Type B pancreatic cell (in vitro differentiated cells): ENCODE measurements at regions not wholly inside any gene's neighbourhood (a gene's known extent, or its start where the extent isn't known, plus 50 kb on each side); places are given as distances from the start of the nearest gene placed in this dataset.

Experiments
- DNase-seq: peaks from one replicate; pipeline ENCODE4 v3.0.0; 2021; ENCODE audit warnings: mixed read lengths; ENCODE audit not compliant: unreplicated experiment; ENCODE audit errors: extremely low spot score
- H3K27ac Mint-ChIP-seq: 2 replicates; pipeline ENCODE4 v1.8.0; 2021; ENCODE audit warnings: mild to moderate bottlenecking, mixed read lengths
- H3K27me3 Mint-ChIP-seq: 2 replicates; pipeline ENCODE4 v1.8.0; 2021; ENCODE audit warnings: mixed read lengths
- H3K36me3 Mint-ChIP-seq: 2 replicates; pipeline ENCODE4 v1.8.0; 2021; ENCODE audit warnings: mixed read lengths
- H3K4me1 Mint-ChIP-seq: one replicate; pipeline ENCODE4 v1.8.0; 2021; ENCODE audit warnings: mixed read lengths; ENCODE audit not compliant: unreplicated experiment
- H3K4me3 Mint-ChIP-seq: 2 replicates; pipeline ENCODE4 v1.8.0; 2021; ENCODE audit warnings: mild to moderate bottlenecking, mixed read lengths
- H3K9me3 Mint-ChIP-seq: 2 replicates; pipeline ENCODE4 v1.8.0; 2021; ENCODE audit warnings: mixed read lengths
- TF ChIP-seq, protein P1 (sequence below): fragments of 200-600 bp; sonication (generic); conservative IDR thresholded peaks from 2 replicates; pipeline ENCODE4 v1.5.0; 2021; ENCODE audit warnings: antibody characterized with exemption, mild to moderate bottlenecking

- no peak for DNase-seq
- Mint-ChIP-seq H3K9me3 (peaks cover 7% of the 10 kb centered on the region), H3K4me1 (peaks cover 13% of the 10 kb centered on the region), H3K4me3 (no peak overlapping the region), H3K27me3 (no peaks in the 10 kb centered on the region), H3K36me3 (no peaks in the 10 kb centered on the region), H3K27ac (peak overlapping the region; percentile 87)
- TF ChIP-seq, protein P1, sequence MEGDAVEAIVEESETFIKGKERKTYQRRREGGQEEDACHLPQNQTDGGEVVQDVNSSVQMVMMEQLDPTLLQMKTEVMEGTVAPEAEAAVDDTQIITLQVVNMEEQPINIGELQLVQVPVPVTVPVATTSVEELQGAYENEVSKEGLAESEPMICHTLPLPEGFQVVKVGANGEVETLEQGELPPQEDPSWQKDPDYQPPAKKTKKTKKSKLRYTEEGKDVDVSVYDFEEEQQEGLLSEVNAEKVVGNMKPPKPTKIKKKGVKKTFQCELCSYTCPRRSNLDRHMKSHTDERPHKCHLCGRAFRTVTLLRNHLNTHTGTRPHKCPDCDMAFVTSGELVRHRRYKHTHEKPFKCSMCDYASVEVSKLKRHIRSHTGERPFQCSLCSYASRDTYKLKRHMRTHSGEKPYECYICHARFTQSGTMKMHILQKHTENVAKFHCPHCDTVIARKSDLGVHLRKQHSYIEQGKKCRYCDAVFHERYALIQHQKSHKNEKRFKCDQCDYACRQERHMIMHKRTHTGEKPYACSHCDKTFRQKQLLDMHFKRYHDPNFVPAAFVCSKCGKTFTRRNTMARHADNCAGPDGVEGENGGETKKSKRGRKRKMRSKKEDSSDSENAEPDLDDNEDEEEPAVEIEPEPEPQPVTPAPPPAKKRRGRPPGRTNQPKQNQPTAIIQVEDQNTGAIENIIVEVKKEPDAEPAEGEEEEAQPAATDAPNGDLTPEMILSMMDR, result no peak
Observed at GRCh38 chr3:106117490-106117858, 248.7 kb upstream of the CBLB start.

GRCh38 chr3:106119614-106120082 lies 250.8 kb upstream of the CBLB start:
- Mint-ChIP-seq H3K4me3 (peak overlapping the region; percentile 14), H3K27ac (peak overlapping the region; percentile 81), H3K4me1 (peaks cover 13% of the 10 kb centered on the region), H3K36me3 (no peaks in the 10 kb centered on the region), H3K27me3 (no peaks in the 10 kb centered on the region), H3K9me3 (peaks cover 7% of the 10 kb centered on the region)
- no peak for DNase-seq
- TF ChIP-seq, protein P1, result no peak

- peaks cover 7% of the 10 kb centered on the region for H3K9me3 Mint-ChIP-seq
- TF ChIP-seq, protein P1, result no peak
- no peak for DNase-seq
- H3K4me3 Mint-ChIP-seq, result no peak overlapping the region
- H3K36me3 Mint-ChIP-seq, result no peaks in the 10 kb centered on the region
- no peaks in the 10 kb centered on the region for H3K27me3 Mint-ChIP-seq
- H3K4me1 Mint-ChIP-seq, result peaks cover 13% of the 10 kb centered on the region
- H3K27ac Mint-ChIP-seq, result peak overlapping the region; percentile 81
Observed at GRCh38 chr3:106120356-106120755, 251.5 kb upstream of the CBLB start.

- no peaks in the 10 kb centered on the region for H3K27me3 Mint-ChIP-seq
- no peaks in the 10 kb centered on the region for H3K36me3 Mint-ChIP-seq
- TF ChIP-seq, protein P1, result no peak
- H3K9me3 Mint-ChIP-seq, result peaks cover 7% of the 10 kb centered on the region
- H3K27ac Mint-ChIP-seq, result peak overlapping the region; percentile 61
- DNase-seq, result no peak
- H3K4me1 Mint-ChIP-seq, result peaks cover 15% of the 10 kb centered on the region
- no peak overlapping the region for H3K4me3 Mint-ChIP-seq
Observed at GRCh38 chr3:106121491-106122289, 252.9 kb upstream of the CBLB start.

DNA sequence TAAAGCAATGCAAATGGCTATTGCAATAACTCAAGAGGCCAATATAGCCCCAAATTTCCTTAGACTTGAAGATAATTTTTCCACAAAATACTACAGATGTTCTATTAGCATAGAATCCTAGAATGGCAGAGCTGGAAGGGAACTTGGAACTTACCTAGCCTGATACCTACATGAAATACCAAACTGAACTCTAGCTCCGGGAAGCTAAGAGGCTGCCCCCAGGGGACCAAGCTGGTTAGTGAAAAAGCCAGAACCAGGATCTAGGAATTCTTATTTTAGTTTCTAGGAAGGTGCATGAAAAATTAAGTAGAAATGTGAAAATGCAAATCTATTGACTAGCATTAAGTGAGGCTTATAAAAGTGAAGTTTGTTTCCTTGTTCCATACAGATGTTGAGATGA lies 256.0 kb upstream of the CBLB start:
- Mint-ChIP-seq H3K36me3 (no peaks in the 10 kb centered on the region), H3K4me3 (no peak overlapping the region), H3K9me3 (peaks cover 2% of the 10 kb centered on the region), H3K27ac (no peak overlapping the region), H3K4me1 (peaks cover 7% of the 10 kb centered on the region), H3K27me3 (no peaks in the 10 kb centered on the region)
- DNase-seq, result no peak
- TF ChIP-seq, protein P1, result no peak
